ENCODE measurements at regions not wholly inside any gene's neighbourhood (a gene's known extent, or its start where the extent isn't known, plus 50 kb on each side); places are given as distances from the start of the nearest gene placed in this dataset.
"Not testable (repeated sequence)": the region's sequence is repeated elsewhere in the genome, so short reads cannot be mapped to it uniquely, and the experiment has no call there.

GRCh38 chr1:80540596-80540995 is 1260.1 kb upstream of the ADGRL2 start:
- DNase-seq: no peak

- no peak for DNase-seq
These were observed 1260.6 kb upstream of the ADGRL2 start for GRCh38 chr1:80540149-80540548.

GRCh38 chr1:80539298-80539697 is 1261.4 kb upstream of the ADGRL2 start:
- not testable (repeated sequence) for DNase-seq

GRCh38 chr1:80536461-80536860 is 1264.3 kb upstream of the ADGRL2 start:
- no peak for DNase-seq

- DNase-seq: no peak
These were observed 1265.3 kb upstream of the ADGRL2 start for GRCh38 chr1:80535466-80535865.

GRCh38 chr1:80534606-80535360 is 1266.0 kb upstream of the ADGRL2 start:
- no peak for DNase-seq

- no peak for DNase-seq
These were observed 1266.9 kb upstream of the ADGRL2 start for GRCh38 chr1:80533775-80534334.

GRCh38 chr1:80533093-80533492 is 1267.6 kb upstream of the ADGRL2 start:
- no peak for DNase-seq

- DNase-seq: no peak
These were observed 1269.6 kb upstream of the ADGRL2 start for GRCh38 chr1:80531182-80531581.

GRCh38 chr1:80529546-80529945 is 1271.2 kb upstream of the ADGRL2 start:
- DNase-seq: no peak

- DNase-seq: no peak
These were observed 1276.9 kb upstream of the ADGRL2 start for GRCh38 chr1:80523861-80524260.

GRCh38 chr1:80523071-80523470 is 1277.7 kb upstream of the ADGRL2 start:
- DNase-seq: not testable (repeated sequence)

- DNase-seq: no peak
These were observed 1279.8 kb upstream of the ADGRL2 start for GRCh38 chr1:80520949-80521348.

- no peak for DNase-seq
These were observed 1283.7 kb upstream of the ADGRL2 start for GRCh38 chr1:80517062-80517461.

GRCh38 chr1:80509965-80510522 is 1290.7 kb upstream of the ADGRL2 start:
- no peak for DNase-seq

GRCh38 chr1:80506216-80506615 is 1294.5 kb upstream of the ADGRL2 start:
- no peak for DNase-seq

GRCh38 chr1:80498673-80499072 is 1302.1 kb upstream of the ADGRL2 start:
- DNase-seq: no peak

GRCh38 chr1:80495806-80496205 is 1304.9 kb upstream of the ADGRL2 start:
- DNase-seq: no peak

GRCh38 chr1:80472145-80472544 is 1328.6 kb upstream of the ADGRL2 start:
- DNase-seq: no peak

- no peak for DNase-seq
These were observed 1332.4 kb upstream of the ADGRL2 start for GRCh38 chr1:80468356-80468755.

- DNase-seq: no peak
These were observed 1338.7 kb upstream of the ADGRL2 start for GRCh38 chr1:80462006-80462405.

GRCh38 chr1:80457409-80457808 is 1343.3 kb upstream of the ADGRL2 start:
- DNase-seq: no peak

- DNase-seq: no peak
These were observed 1347.0 kb upstream of the ADGRL2 start for GRCh38 chr1:80453775-80454174.

GRCh38 chr1:80450711-80451110 is 1350.0 kb upstream of the ADGRL2 start:
- DNase-seq: no peak

- no peak for DNase-seq
These were observed 1352.7 kb upstream of the ADGRL2 start for GRCh38 chr1:80448081-80448480.
